ENCODE measurements at regions not wholly inside any gene's neighbourhood (a gene's known extent, or its start where the extent isn't known, plus 50 kb on each side); places are given as distances from the start of the nearest gene placed in this dataset.

DNA sequence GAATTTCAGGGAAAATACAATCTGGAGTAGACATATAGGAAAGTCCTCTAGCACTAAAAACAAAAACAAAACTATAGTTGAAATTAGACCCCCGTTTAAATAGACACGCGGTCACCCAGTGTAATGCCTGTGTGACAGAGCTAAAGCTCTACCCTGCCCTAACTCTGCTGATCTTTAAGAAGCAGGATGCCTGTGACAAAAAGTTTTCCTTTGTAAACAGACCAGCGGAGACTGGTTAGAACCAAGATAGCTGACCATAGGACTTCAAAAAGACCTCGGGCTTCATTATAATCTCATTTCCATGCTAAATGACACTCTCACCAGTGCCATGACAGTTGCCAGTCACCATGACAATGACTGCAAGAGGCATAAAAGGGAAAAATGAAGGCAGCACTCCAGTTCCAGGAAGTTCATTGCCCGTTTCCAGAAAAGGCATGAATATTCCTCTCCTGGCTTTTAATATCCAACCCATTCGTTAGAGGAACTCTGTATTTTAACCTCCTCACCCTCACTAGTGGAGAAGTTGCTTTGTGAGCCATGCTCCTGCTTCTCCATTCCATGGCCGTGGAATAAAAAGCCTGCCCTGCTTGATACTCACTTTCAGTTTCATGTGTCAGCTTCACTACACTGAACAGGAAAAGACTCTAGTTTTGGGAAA, 157.2 kb upstream of the COPS8 start:
- WGBS, 2 donors: 41 to 54% methylated on average over 8 of the region's 8 CpGs
- intact Hi-C loops (cut with DNase I; ENCODE audit: low total_unique reads): no loop called here
- DNase-seq (ENCODE audit: low spot score in 2 of 2): no peak
- TF ChIP-seq POLR2A (IDR thresholded peaks at IDR 0.05): no peak
- TF ChIP-seq, protein P1, sequence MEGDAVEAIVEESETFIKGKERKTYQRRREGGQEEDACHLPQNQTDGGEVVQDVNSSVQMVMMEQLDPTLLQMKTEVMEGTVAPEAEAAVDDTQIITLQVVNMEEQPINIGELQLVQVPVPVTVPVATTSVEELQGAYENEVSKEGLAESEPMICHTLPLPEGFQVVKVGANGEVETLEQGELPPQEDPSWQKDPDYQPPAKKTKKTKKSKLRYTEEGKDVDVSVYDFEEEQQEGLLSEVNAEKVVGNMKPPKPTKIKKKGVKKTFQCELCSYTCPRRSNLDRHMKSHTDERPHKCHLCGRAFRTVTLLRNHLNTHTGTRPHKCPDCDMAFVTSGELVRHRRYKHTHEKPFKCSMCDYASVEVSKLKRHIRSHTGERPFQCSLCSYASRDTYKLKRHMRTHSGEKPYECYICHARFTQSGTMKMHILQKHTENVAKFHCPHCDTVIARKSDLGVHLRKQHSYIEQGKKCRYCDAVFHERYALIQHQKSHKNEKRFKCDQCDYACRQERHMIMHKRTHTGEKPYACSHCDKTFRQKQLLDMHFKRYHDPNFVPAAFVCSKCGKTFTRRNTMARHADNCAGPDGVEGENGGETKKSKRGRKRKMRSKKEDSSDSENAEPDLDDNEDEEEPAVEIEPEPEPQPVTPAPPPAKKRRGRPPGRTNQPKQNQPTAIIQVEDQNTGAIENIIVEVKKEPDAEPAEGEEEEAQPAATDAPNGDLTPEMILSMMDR (IDR thresholded peaks at IDR 0.05): no peak
- H3K4me3 ChIP-seq (ENCODE audit: low read depth, poor library complexity, severe bottlenecking): no peak overlapping the region

DNA sequence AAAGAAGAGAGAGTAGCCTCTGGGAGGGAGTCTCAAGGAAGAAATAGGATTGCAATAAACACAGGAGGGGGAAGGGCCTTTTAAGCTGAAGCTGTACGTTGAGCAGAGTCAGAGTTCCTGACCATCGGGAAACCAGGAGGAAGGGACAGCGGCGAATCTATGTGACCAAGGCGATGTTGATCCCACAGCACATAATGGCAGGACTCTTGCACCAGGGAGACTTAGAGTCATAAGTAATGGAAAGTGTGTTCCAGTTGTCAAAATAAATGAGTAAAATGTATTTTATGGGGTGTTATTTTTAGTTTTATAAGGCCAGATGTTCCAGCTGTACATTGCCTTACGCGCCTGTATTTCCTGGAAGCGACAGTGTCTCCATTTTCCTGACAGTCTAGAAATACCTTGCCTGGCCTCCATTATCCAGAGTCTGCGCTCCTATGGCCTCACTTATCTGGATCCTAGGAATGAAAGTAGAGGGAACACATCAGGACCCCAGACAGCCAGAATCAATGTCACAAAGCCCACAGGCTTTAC, 152.8 kb upstream of the COPS8 start:
- WGBS, 2 donors: 84 to 86% methylated on average over 9 of the region's 9 CpGs
- H3K4me3 ChIP-seq (ENCODE audit: low read depth, poor library complexity, severe bottlenecking): no peak overlapping the region
- TF ChIP-seq POLR2A (IDR thresholded peaks at IDR 0.05): no peak
- TF ChIP-seq, protein P1 (IDR thresholded peaks at IDR 0.05): no peak
- intact Hi-C loops (cut with DNase I; ENCODE audit: low total_unique reads): no loop called here
- DNase-seq (ENCODE audit: low spot score in 2 of 2): no peak

GRCh38 chr2:236934166-236934565, 151.5 kb upstream of the COPS8 start:
- 76 to 83% methylated on average over 6 of the region's 6 CpGs for WGBS, 2 donors
- H3K4me3 ChIP-seq (ENCODE audit: low read depth, poor library complexity, severe bottlenecking): no peak overlapping the region
- TF ChIP-seq, protein P1 (IDR thresholded peaks at IDR 0.05): no peak
- TF ChIP-seq POLR2A (IDR thresholded peaks at IDR 0.05): no peak
- DNase-seq (ENCODE audit: low spot score in 2 of 2): no peak
- intact Hi-C loops (cut with DNase I; ENCODE audit: low total_unique reads): no loop called here

DNA sequence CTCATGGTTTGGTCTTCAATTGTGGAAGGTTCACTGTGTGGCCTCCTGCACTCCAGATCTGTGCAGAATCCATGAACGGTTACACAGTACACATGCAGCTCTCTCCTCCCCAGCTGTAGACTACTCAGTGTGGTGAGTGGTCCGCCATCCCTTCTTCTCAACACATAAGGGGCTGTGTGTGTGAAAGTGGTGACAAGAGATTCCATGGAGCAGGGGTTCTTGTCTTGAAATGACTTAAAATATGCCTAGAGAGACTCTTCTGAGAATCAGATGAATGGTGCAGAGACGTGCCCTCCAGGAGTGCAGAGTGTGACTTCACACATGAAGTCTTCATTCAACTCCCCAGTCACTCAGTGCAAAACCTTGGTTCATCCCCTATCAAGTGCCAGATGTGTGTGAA, 151.0 kb upstream of the COPS8 start:
- intact Hi-C loops (cut with DNase I; ENCODE audit: low total_unique reads): no loop called here
- 90 to 99% methylated on average over 3 of the region's 3 CpGs for WGBS, 2 donors
- no peak for DNase-seq (ENCODE audit: low spot score in 2 of 2)
- no peak overlapping the region for H3K4me3 ChIP-seq (ENCODE audit: low read depth, poor library complexity, severe bottlenecking)
- TF ChIP-seq POLR2A (IDR thresholded peaks at IDR 0.05): no peak
- TF ChIP-seq, protein P1 (IDR thresholded peaks at IDR 0.05): no peak

- DNase-seq (ENCODE audit: low spot score in 2 of 2): no peak
These were observed 150.6 kb upstream of the COPS8 start for GRCh38 chr2:236935083-236935482.

More at GRCh38 chr2:236935083-236935482, 150.6 kb upstream of the COPS8 start:
- WGBS, 2 donors: 85 to 94% methylated on average over 5 of the region's 5 CpGs
- no peak for TF ChIP-seq POLR2A (IDR thresholded peaks at IDR 0.05)
- TF ChIP-seq, protein P1 (IDR thresholded peaks at IDR 0.05): no peak
- intact Hi-C loops (cut with DNase I; ENCODE audit: low total_unique reads): no loop called here
- H3K4me3 ChIP-seq (ENCODE audit: low read depth, poor library complexity, severe bottlenecking): no peak overlapping the region
